NCI-H1436 treated with DMSO at 0.1 percent for 48 hours (cell line): ENCODE measurements at regions not wholly inside any gene's neighbourhood (a gene's known extent, or its start where the extent isn't known, plus 50 kb on each side); places are given as distances from the start of the nearest gene placed in this dataset.
"Not testable (repeated sequence)": the region's sequence is repeated elsewhere in the genome, so short reads cannot be mapped to it uniquely, and the experiment has no call there.

Experiments
- DNase-seq: peaks from one replicate; lab custom pipeline; 2025; lab: John Stamatoyannopoulos, UW

DNA sequence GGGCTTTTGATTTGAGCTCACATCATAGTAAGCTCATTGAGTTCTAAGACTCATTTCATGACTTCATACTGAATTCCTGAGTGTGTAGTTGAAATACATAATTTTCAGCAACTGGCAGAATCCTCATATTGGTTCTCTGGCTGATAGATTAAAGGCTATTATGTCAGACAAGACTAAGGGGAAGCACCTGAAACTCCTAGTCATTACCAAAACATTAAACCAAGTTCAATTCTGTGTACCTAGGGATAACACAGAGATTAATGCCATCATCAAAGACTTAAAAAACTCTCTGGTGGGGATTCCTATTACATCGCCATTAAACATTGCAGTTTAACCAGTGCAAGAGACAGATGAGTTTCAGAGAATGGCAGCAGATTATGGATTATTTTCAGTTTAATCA lies 339.1 kb downstream of the PTPRC start:
- no peak for DNase-seq

DNA sequence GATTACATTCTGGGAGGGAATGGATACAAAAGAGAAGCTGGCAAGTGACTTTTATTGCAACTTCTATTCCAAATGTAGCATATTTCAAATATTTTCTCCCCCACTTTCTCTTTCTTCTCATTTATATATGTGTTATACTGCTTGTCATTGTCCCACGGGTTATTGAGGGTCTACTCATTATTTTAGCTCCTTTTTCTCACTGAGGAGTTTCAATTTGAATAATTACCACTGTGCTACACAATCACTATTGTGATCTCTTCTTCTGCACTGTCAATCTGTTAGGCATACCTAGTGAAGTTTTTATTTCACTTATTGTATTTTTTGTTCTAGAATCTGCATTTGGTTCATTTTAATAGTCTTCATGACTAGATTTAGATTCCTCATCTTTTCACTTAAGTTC lies 339.7 kb downstream of the PTPRC start:
- DNase-seq: no peak

DNA sequence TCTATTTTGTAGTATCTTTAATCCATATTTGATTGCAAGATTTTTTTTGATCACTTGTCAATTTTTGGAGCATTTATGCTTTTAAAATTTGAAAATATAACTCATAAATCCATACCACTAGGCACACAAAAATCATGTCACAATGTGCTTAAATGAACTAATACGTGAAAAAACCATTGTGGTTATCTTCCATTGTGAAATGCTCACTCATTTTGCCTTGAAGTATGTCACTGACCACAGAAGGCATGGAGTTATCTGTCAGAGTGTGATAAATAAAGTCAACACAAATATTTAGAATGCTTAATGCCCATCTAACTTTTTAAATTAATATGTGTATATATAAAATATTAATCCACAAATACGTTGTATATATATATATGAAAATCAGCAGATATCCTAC lies 347.2 kb downstream of the PTPRC start:
- DNase-seq: no peak

DNA sequence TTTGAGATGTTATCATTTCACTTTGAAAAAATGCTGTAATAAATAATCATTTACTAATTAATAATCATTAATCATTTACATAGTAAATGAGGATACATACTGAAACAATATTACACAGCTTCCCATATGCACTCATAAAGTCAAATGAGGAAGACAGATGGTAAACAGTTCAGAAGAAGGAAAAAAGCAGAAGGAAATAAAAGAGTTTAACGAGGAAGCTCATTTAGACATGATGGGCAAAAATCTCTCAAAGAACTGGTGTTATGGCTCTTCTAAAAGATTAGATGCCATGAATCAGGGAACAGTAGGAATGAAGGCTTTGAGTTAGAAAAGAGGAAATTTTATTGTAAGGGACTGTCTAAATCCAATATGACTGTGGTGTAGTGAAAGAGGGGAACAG lies 347.6 kb downstream of the PTPRC start:
- no peak for DNase-seq

DNA sequence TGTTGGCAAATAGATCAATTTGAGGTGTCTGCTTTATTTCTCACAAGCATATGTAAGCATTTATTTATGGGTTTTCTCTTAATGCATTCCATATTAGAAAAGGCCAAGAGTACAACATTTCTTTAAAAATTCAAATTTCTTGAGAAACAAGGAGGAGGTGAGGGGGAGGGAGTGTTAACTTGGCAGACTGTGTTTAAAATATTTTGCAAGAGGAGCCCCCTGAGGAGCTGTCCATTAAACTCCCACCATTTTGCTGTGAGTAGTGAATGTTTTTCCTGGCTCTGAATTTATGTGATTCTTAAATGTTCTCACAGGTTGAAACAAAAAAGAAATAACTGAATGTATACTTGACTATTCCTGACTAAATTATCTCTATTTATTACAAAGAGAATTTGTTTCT lies 363.8 kb downstream of the PTPRC start:
- no peak for DNase-seq

DNA sequence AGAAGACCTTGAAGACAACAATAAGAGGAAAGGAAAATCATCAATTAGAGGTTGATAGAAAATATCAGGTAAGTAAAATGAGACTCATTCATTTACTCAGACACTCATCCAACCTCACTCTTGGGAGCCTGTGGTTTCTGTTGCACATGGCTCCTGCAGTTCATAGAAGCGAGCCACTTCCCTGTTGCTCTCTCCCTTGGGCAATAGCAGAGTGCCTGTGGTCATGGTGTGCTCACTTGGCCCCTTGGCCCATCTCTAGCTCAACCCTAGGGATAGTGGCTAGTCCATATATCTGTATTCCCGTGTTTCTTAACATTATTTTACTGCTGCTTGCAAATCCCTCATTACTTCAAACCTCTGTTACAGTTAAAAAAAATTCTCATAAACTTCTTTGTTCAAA lies 368.6 kb downstream of the PTPRC start:
- no peak for DNase-seq

DNA sequence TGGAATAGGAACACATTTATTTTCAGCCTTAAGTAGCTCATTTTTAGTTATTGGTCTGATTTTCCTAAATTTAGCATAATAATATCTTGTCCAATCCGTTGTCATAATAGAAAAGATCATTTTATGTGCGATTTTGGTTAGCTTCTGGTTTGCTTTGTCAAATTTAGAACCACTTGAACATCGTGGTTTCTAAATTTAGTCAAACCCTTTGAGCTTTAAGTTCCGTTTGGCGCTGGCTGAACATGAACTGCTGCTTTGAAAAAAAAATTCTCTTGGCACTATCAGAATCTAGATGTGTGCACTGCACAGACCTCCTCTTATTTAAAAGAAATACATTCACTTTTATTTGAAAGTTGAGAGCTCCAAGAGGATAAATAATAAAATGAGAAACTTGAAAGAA lies 370.6 kb downstream of the PTPRC start:
- DNase-seq: no peak

DNA sequence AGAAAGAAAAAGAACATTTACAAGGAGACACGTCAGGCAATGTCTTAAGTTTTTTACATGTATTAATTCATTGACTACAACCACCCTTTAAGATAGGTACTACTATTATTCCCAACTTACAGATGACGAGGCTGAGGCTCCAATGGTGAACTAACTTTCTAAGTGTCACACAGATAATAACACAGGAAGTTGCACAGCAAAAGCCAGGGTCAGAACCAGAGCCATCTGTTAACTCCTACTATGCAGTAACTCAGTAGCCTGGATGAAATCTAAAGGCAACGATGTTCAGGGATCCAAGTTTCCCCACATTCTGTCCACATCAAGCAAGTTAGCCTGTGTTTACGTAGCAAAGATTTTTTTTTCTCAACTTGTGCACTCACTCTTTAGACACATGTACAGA lies 371.7 kb downstream of the PTPRC start:
- DNase-seq: no peak

DNA sequence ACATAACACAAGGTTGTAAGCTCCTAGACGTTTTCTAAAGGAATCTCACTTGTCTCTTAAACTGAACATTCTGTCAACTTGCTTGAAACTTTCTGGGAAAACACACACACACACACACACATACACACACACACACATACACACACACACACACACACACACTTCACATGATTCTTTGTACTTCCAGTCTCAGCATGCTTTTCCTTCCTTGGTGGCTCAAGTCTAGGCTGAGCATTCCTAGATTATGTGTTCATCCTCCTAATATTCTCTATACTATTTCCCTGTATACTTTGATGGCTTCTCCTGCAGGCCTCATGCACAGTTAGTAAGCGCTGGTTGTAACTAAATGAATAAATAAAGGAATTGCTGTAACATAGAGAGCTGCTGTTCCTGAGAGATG lies 372.1 kb downstream of the PTPRC start:
- DNase-seq: no peak

DNA sequence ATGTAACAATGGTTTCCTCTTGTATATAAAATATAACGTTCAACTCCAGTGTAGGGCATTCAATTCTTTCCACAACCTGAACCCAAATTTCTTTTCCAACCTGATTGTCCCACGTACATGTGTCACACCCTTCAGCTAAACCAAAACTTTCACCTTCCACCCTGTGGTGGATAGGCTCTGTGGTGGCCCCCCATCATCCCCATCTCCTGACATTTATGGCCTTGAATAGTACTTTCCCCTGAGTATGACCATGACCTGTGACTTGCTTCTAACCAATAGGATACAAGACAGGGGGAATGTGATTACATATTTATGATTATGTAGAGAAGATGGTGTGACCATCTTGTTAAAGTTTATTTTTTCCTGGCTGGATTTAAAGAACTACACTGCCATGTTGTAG lies 377.0 kb downstream of the PTPRC start:
- DNase-seq: no peak

DNA sequence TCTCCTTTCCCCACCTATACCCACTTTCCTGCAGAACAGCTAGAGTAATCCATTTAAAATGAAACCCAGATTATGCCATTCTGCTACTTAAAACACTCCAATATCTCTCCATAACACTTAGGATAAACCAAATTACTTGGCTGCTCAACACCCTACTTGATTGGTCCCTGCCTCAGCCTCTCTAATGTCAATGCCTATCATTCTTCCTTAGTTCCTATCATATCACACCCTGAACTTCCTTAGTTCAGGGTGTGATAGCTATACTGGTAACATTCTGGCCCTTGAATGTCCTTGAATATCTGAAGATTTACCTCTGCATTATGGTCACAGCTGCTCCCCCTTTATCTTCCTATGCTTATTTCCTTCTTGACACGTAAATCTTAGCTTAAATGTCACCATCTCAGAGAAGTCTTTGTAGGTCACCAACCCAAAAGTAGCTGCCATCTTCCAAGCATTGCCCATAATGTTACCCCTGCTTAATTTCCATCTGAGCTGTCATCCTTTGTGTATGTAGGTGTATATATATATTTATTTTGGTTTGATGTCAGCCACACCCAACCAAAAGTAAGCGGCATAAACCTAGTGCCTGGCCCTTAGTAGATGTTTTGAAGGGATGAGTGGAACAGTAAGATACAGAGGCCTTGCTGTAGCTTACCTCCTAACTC lies 379.8 kb downstream of the PTPRC start:
- no peak for DNase-seq

DNA sequence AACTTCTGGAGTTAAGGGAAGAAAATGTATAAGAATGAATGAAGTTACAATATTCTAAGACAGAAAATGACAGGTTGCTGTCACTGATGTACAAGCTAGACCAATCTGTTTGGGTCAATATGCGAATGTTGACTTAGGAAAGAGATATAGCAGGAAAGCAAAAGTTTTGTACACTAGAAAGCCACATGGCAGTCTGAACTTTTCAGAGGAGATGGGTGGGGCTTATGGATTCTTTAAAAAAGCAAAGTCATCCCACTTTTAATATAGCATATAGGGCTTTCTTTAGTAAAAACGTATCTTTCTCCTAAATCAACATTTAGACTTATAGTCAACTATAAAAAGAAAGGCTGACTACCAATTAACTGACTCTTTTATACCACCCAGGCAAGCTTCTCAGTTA lies 381.2 kb downstream of the PTPRC start:
- DNase-seq: no peak

DNA sequence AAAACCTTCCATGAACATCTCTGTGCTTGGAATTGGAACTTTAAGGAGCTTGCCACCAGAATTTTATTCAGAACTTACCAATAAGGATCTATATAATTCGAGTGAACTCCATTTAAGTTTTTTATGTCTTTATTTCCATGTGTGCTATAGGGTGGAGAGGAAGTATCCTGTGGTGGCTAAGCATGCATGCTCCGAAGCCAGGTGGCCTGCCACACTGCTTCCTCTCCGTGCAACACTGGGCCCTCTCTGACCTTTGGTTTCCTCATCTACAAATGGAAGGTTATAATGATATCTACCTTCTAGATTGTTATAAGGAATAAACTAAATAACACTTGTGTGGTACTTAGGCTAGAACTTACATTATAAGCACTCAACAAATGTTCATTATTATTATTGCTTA lies 382.1 kb downstream of the PTPRC start:
- DNase-seq: no peak

DNA sequence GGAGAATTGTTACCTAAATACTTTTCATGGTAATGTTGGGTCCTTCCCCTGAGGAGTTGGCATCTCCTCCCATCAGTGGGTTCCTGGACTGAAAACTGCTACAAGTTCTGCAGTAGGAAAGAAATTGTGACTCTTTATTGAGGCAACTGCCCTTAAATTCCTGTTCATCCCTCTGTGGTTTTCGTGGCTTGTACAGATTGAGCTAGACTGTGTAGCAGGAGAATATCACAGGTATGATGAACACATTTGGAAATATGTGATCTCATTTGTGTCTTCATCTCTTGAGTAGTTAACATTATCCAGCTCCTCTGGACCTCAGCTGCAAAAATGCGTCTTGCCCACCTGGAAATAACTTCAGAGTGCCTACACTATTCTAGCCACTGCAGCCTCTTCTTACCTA lies 390.6 kb downstream of the PTPRC start:
- no peak for DNase-seq

DNA sequence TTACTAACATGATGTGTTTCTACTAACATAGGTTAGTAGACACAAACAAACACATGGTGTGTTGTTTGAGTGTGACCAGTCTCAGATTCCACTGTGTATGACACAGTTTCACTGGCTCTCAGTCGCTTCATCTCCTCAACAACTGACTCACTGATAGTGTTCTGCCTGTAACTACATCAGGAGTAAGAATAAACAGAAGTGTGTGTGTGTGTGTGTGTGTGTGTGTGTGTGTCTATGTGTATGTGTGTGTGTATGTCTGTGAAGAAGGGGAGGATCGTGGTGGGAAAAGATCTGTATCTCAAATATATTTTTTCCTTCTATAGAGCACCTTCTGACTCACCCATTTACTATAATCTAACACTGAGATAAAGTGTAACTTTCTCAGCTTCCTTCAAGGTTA lies 391.0 kb downstream of the PTPRC start:
- DNase-seq: no peak

DNA sequence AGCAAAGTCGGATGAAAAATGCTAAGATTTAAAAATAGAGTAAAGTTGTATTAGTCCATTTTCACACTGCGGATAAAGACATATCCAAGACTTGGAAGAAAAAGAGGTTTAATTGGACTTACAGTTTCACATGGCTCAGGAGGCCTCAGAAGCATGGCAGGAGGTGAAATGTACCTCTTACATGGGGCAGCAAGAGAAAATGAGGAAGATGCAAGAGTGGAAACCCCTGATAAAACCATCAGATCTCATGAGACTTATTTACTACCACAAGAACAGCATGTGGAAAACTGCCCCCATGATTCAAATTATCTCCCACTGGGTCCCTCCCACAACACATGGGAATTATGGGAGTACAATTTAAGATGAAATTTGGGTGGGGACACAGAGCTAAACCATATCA lies 391.7 kb downstream of the PTPRC start:
- not testable (repeated sequence) for DNase-seq

DNA sequence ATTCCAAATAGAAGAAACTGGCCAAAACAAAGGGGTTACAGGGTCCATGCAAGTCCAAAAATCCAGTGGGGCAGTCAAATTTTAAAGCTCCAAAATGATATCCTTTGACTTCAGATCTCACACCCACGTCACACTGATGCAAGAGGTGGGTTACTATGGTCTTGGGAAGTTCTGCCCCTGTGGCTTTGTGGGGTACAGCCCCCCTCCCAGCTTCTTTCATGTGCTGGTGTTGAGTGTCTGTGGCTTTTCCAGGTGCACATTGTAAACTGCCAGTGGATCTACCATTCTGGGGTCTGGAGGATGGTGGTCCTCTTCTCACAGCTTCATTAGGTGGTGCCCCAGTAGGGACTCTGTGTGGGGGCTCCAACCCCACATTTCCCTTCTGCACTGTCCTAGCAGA lies 392.3 kb downstream of the PTPRC start:
- not testable (repeated sequence) for DNase-seq

DNA sequence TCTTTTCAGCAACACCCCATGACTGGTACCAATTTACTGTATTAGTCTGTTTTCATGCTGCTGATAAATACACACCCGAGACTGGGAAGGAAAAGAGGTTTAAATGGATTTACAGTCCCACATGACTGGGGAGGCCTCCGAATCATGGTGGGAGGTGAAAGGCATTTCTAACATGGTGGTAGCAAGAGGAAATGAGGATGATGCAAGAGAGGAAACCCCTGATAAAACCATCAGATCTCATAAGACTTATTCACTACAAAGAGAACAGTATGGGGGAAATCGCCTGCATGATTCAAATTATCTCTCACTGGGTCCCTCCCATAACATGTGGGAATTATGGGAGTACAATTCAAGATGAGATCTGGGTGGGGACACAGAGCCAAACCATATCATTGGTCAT lies 393.6 kb downstream of the PTPRC start:
- not testable (repeated sequence) for DNase-seq

DNA sequence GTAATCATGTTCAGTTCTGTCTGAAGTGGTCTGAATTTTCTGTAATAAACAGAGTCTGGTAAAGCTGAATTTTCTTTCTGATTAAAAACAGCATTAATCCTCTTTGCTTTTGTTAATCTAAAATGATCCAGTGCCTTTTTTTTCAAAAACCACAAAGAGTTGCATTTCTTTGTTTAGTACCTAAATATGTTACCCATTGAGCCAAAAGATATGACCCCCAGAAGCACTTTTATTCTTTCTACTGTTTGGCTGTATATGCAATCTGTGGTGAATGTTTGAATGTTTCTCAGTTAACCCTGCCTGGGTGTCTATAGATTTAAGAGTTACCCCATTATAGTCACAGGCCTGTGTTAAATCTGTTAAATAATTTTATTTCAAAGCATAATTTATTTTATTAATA lies 394.8 kb downstream of the PTPRC start:
- no peak for DNase-seq

DNA sequence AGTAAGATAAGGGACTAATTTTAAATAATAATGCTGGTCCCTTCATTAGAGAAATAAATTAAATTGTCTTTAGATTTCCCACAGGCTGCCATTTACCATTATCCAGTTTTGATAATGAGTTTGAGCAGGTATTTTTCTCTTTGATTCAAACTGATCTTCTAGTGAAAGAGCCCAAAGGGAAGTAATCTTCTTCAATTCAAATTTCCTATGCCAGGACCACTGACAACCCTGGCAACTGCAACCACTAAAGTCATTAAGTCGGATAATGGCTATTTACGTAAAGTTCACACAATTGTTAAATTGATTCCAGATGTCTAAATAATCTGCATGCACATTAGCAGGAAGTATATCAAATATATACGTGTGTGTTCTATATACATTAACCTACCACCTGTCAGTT lies 399.3 kb downstream of the PTPRC start:
- no peak for DNase-seq

DNA sequence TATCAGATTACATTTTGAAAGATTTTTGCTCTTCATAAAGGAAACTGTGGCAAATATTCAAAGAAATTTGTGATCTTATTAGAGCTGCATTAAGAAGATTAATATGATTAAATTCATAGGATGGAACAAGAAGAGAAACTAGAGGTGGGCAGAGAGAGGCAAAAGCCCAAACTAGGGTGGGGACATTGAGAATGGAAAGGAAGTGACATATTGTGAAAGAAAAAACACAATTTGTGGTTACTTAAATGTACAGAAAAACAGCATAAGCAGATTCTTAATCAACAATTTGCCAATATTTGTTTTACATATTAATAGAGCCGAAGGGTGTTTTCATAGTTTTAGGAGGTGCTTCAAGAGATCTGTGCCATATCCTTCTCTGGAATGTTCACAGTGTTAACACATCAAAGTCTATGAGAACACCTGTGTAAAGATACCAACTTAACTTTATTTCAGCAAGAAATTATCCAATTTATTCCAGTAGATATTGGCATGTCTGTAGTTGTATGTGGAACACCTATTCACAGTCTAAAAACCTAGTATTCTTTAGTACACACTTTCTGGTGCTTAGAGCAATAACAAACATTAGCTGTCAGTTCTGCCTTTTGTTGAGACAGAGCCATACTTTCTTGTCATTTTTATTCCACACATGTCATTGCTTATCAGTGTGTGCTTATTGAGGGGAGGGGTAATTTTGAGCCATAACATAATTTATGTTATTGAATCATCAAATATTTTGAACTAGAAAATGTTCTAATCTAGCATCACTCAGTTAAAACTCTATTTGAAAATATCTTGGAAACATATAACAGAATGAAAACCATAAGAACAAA lies 401.5 kb downstream of the PTPRC start:
- no peak for DNase-seq

DNA sequence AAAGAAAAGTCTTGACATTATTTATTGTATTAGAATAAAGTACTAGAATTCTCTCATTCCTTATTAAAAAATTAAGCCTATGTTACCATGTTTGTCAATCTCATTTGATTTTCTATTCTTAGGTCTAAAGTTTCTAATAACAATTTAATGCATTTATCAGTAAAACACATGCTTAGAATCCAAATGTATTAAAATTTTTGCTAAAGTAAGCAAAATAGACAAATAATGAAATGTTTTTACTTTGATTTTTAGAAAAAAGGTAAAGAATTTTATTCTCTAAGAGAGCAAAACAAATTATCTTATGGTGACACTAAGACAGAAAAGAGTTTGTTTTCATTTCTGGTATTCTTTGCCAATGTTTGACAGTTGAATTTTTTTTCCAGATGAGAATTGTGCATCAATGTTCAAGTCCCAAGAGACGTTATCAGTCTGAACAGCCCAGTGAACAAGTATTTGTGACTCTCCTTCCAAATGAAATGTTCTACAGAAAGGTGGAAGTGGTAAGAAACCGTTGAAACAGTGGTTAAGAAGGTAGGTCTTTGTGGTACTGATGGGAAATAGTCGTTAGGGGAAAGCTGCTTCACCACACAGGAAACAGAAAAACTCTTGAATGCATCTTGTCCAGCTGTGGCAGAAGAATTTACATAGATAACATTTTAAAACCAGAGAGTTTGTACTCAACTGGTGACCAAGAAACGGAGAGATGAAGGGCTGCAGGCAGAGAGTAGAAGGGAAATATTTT lies 402.5 kb downstream of the PTPRC start:
- DNase-seq: no peak

DNA sequence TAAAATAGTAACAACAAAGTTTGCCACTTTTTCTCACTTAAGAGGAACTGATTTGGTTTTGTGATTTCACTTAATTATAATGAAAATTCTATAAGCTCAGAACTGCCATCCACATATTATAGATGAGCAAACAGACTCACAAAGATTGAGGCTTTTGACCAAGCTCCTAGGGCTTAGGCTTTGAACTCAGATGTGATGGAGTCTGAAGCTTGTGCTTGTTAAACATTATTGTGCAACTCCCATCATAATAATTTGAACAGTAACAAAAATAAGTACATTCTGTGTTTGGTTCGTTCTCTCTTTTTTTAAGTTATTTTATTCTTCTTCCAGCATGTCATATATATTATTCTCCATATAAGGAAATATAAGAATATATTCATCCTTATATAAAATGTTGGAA lies 403.4 kb downstream of the PTPRC start:
- no peak for DNase-seq
